ENCODE measurements at regions not wholly inside any gene's neighbourhood (a gene's known extent, or its start where the extent isn't known, plus 50 kb on each side); places are given as distances from the start of the nearest gene placed in this dataset.

DNA sequence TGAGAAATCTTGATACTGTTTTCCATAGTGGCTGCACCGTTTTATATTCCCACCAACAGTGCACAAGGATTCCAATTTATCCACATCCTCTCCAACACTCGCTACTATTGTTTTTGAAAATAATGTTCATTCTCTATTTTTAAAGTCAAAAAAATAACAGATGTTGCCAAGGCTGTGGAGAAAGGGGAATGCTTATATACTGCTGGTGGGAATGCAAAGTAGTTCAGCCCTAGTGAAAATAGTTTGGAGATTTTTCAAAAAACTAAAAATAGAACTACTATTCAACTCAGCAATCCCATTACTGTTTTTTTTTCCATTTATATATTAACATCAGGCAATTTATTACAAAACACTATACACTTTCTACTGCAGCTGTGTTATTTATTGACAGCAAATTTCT lies 208.7 kb downstream of the CBLL2 start:
- Histone ChIP-seq H3K9me3 (peaks cover 8 to 23% of the 10 kb centered on the region in 2 donors), H3K4me1 (no peaks in the 10 kb centered on the region), H3K36me3 (no peaks in the 10 kb centered on the region), H3K27ac (no peak overlapping the region), H3K4me3 (no peak overlapping the region), H3K27me3 (no peaks in the 10 kb centered on the region)
- intact Hi-C loops (cut with DNase I): no loop called here
- DNase-seq (ENCODE audit: low spot score in 2 of 2): no peak
- no peak for TF ChIP-seq CTCF (IDR thresholded peaks at IDR 0.05)

DNA sequence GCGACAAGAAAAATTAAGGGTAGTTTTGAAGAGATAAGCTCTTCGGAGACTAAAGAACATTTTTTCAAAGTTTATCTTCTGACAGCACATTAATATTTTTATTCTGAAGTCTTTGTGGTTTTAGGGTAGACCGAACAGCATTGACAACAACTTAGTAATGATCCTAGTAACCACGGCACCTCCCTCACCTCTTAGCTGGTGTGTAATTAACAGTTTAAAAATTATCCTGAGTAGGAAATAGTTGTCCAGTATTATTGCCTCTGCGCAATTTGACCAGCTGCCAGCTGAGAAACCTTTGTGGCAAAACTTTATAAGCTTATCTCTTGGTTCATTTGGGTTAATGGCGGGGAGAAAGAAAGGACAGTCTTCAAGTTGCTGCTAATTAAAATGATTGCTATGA lies 213.6 kb downstream of the CBLL2 start:
- Histone ChIP-seq H3K27me3 (no peaks in the 10 kb centered on the region), H3K36me3 (no peaks in the 10 kb centered on the region), H3K27ac (no peak overlapping the region), H3K4me3 (no peak overlapping the region), H3K4me1 (no peaks in the 10 kb centered on the region), H3K9me3 (no peaks in the 10 kb centered on the region)
- no peak for TF ChIP-seq CTCF (IDR thresholded peaks at IDR 0.05)
- DNase-seq (ENCODE audit: low spot score in 2 of 2): no peak
- intact Hi-C loops (cut with DNase I): no loop called here

DNA sequence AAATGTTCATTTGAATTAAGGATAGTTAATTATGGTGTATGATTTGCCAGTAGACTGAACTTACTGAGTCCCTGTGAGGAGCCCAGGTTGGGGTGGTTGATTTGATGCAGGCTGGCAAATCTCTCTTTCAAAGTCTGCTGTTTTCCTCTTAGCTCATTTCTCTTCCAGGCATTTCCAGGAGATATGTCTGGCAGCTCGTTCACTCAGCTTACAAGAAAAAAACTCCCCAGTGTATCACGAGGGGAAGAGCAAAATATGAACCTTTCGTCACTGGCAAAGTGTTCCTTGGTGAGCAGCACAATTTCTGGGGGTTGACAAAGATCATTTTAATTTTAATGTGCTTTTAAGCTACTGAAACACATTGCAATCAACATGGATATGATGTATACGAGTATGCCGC lies 244.2 kb downstream of the CBLL2 start:
- intact Hi-C loops (cut with DNase I): no loop called here
- H3K27ac ChIP-seq: no peak overlapping the region

DNA sequence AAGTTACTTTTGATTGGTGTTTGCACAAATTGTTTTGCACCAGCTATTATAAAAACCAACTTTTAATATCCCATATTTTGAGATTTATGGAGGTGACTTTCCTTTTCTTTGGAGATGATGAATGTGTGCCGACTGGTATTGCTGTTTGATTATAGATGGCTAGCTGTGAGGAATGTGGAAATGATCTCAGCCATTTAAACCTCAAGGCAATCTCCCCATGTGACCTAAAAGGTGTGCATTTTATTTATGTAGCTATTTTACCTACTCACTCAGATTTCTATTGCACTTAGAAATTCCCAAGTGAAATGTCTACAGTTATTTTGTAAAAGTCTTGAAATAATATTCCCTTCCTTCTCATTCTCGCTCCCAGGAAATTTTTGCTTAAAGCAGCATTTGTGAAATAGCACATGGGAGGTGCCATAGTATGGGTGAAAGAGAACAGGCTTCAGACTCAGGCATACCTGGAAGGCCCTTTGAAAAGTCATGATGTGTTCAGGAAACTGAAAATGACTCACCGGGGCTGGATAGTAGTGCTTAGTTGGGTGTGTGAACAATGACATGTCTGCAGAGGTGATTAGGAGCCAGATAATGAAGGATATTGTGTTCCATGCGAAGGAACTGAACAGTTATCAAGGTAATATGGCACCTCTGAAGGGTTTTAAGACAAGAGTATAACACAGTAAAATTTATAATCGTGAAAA lies 247.6 kb downstream of the CBLL2 start:
- no peaks in the 10 kb centered on the region for H3K27me3 ChIP-seq
- no peak overlapping the region for H3K27ac ChIP-seq
- no peaks in the 10 kb centered on the region for H3K36me3 ChIP-seq
- no peak for TF ChIP-seq CTCF (IDR thresholded peaks at IDR 0.05)
- no peaks in the 10 kb centered on the region for H3K4me1 ChIP-seq
- H3K9me3 ChIP-seq: no peaks in the 10 kb centered on the region
- no peak for DNase-seq (ENCODE audit: low spot score in 2 of 2)
- intact Hi-C loops (cut with DNase I): no loop called here
- H3K4me3 ChIP-seq: no peak overlapping the region

More for the DNA sequence above, 244.2 kb downstream of the CBLL2 start:
- no peaks in the 10 kb centered on the region for H3K27me3 ChIP-seq
- no peaks in the 10 kb centered on the region for H3K36me3 ChIP-seq
- DNase-seq (ENCODE audit: low spot score in 2 of 2): no peak
- no peak for TF ChIP-seq CTCF (IDR thresholded peaks at IDR 0.05)
- no peak overlapping the region for H3K4me3 ChIP-seq
- no peaks in the 10 kb centered on the region for H3K9me3 ChIP-seq
- no peaks in the 10 kb centered on the region for H3K4me1 ChIP-seq

- H3K36me3 ChIP-seq: no peaks in the 10 kb centered on the region
- no peak overlapping the region for H3K4me3 ChIP-seq
- no peaks in the 10 kb centered on the region for H3K4me1 ChIP-seq
- TF ChIP-seq CTCF (IDR thresholded peaks at IDR 0.05): no peak
- H3K27me3 ChIP-seq: no peaks in the 10 kb centered on the region
- H3K27ac ChIP-seq: no peak overlapping the region
- no peaks in the 10 kb centered on the region for H3K9me3 ChIP-seq
- intact Hi-C loops (cut with DNase I): no loop called here
- no peak for DNase-seq (ENCODE audit: low spot score in 2 of 2)
Measured at GRCh38 chrX:22526339-22526738, 253.6 kb downstream of the CBLL2 start.

GRCh38 chrX:22527302-22527701 lies 254.6 kb downstream of the CBLL2 start:
- H3K36me3 ChIP-seq: no peaks in the 10 kb centered on the region
- no peaks in the 10 kb centered on the region for H3K9me3 ChIP-seq
- H3K27ac ChIP-seq: no peak overlapping the region
- DNase-seq (ENCODE audit: low spot score in 2 of 2): no peak
- H3K27me3 ChIP-seq: no peaks in the 10 kb centered on the region
- no peak for TF ChIP-seq CTCF (IDR thresholded peaks at IDR 0.05)
- intact Hi-C loops (cut with DNase I): no loop called here
- no peaks in the 10 kb centered on the region for H3K4me1 ChIP-seq
- no peak overlapping the region for H3K4me3 ChIP-seq

Measured in ascending aorta (tissue), 2 donors.